ENCODE measurements at regions not wholly inside any gene's neighbourhood (a gene's known extent, or its start where the extent isn't known, plus 50 kb on each side); places are given as distances from the start of the nearest gene placed in this dataset.

GRCh38 chr2:239498576-239498975 is 97.8 kb upstream of the HDAC4 start:
- TF ChIP-seq, protein P1, sequence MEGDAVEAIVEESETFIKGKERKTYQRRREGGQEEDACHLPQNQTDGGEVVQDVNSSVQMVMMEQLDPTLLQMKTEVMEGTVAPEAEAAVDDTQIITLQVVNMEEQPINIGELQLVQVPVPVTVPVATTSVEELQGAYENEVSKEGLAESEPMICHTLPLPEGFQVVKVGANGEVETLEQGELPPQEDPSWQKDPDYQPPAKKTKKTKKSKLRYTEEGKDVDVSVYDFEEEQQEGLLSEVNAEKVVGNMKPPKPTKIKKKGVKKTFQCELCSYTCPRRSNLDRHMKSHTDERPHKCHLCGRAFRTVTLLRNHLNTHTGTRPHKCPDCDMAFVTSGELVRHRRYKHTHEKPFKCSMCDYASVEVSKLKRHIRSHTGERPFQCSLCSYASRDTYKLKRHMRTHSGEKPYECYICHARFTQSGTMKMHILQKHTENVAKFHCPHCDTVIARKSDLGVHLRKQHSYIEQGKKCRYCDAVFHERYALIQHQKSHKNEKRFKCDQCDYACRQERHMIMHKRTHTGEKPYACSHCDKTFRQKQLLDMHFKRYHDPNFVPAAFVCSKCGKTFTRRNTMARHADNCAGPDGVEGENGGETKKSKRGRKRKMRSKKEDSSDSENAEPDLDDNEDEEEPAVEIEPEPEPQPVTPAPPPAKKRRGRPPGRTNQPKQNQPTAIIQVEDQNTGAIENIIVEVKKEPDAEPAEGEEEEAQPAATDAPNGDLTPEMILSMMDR (IDR thresholded peaks at IDR 0.05) = no peak
- TF ChIP-seq POLR2A (IDR thresholded peaks at IDR 0.05) = no peak

All from tibial nerve (tissue), 3 donors.